Mammary epithelial cell (primary cell): ENCODE measurements at regions not wholly inside any gene's neighbourhood (a gene's known extent, or its start where the extent isn't known, plus 50 kb on each side); places are given as distances from the start of the nearest gene placed in this dataset.

Source experiments
- EZH2 ChIP-seq: IDR thresholded peaks from 2 replicates; pipeline ENCODE4 v1.6.1; 2012; ENCODE audit warnings: low read length, inconsistent platforms, borderline replicate concordance
- TF ChIP-seq, protein P1 (sequence below), 2 donors: IDR thresholded peaks in 1 of 2; conservative IDR thresholded peaks in 1 of 2; 2 replicates each; pipeline ENCODE4 v1.5.1; 2011 to 2012; ENCODE audit warnings: inconsistent platforms in 2 of 2, low read length in 2 of 2, mild to moderate bottlenecking in 2 of 2, control low read depth in 1 of 2, low read depth in 1 of 2; ENCODE audit not compliant: insufficient read depth in 1 of 2; ENCODE audit errors: extremely low read depth in 1 of 2

GRCh38 chr6:16831136-16831535 lies 69.9 kb upstream of the ATXN1 start:
- TF ChIP-seq, protein P1, sequence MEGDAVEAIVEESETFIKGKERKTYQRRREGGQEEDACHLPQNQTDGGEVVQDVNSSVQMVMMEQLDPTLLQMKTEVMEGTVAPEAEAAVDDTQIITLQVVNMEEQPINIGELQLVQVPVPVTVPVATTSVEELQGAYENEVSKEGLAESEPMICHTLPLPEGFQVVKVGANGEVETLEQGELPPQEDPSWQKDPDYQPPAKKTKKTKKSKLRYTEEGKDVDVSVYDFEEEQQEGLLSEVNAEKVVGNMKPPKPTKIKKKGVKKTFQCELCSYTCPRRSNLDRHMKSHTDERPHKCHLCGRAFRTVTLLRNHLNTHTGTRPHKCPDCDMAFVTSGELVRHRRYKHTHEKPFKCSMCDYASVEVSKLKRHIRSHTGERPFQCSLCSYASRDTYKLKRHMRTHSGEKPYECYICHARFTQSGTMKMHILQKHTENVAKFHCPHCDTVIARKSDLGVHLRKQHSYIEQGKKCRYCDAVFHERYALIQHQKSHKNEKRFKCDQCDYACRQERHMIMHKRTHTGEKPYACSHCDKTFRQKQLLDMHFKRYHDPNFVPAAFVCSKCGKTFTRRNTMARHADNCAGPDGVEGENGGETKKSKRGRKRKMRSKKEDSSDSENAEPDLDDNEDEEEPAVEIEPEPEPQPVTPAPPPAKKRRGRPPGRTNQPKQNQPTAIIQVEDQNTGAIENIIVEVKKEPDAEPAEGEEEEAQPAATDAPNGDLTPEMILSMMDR (conservative IDR thresholded peaks at IDR 0.05 in 1 of 2, IDR thresholded peaks at IDR 0.05 in 1 of 2; ENCODE audit: extremely low read depth in 1 of 2, insufficient read depth in 1 of 2, low read depth in 1 of 2, low read length in 2 of 2), result no peak
- no peak for TF ChIP-seq EZH2
